ENCODE measurements at regions not wholly inside any gene's neighbourhood (a gene's known extent, or its start where the extent isn't known, plus 50 kb on each side); places are given as distances from the start of the nearest gene placed in this dataset.

GRCh38 chr20:51335329-51335841 lies 207.1 kb downstream of the NFATC2 start:
- DNase-seq = no peak

GRCh38 chr20:51334609-51335008 lies 207.9 kb downstream of the NFATC2 start:
- no peak for DNase-seq

GRCh38 chr20:51333971-51334370 lies 208.5 kb downstream of the NFATC2 start:
- DNase-seq = no peak

GRCh38 chr20:51333446-51333845 lies 209.1 kb downstream of the NFATC2 start:
- DNase-seq = no peak

GRCh38 chr20:51331481-51331880 lies 211.0 kb downstream of the NFATC2 start:
- DNase-seq = no peak

GRCh38 chr20:51329845-51330244 lies 212.7 kb downstream of the NFATC2 start:
- no peak for DNase-seq

GRCh38 chr20:51327251-51327841 lies 215.2 kb downstream of the NFATC2 start:
- peak in 1 of 2 donors; percentile 14 for DNase-seq

GRCh38 chr20:51326201-51326819 lies 216.2 kb downstream of the NFATC2 start:
- DNase-seq = peak; percentile 21 to 56

- DNase-seq = no peak
These were observed 220.3 kb downstream of the NFATC2 start for GRCh38 chr20:51322164-51322707.

- DNase-seq = no peak
These were observed 221.0 kb downstream of the NFATC2 start for GRCh38 chr20:51321343-51322163.

GRCh38 chr20:51319522-51319921 lies 223.0 kb downstream of the NFATC2 start:
- DNase-seq = peak in 1 of 2 donors; percentile 61

- peak; percentile 16 to 45 for DNase-seq
These were observed 224.2 kb downstream of the NFATC2 start for GRCh38 chr20:51318058-51318949.

- DNase-seq = no peak
These were observed 227.1 kb downstream of the NFATC2 start for GRCh38 chr20:51315390-51315789.

- DNase-seq = peak in 1 of 2 donors; percentile 11
These were observed 229.1 kb downstream of the NFATC2 start for GRCh38 chr20:51313358-51313827.

GRCh38 chr20:51312480-51312783 lies 230.1 kb downstream of the NFATC2 start:
- DNase-seq = no peak

GRCh38 chr20:51311636-51312479 lies 230.7 kb downstream of the NFATC2 start:
- DNase-seq = no peak

- no peak for DNase-seq
These were observed 232.3 kb downstream of the NFATC2 start for GRCh38 chr20:51310216-51310615.

- no peak for DNase-seq
These were observed 233.4 kb downstream of the NFATC2 start for GRCh38 chr20:51309128-51309527.

- DNase-seq = peak; percentile 41 to 62
These were observed 235.8 kb downstream of the NFATC2 start for GRCh38 chr20:51306521-51307358.

GRCh38 chr20:51306081-51306480 lies 236.4 kb downstream of the NFATC2 start:
- DNase-seq = no peak

Measured in inflammatory macrophage (primary cell).